ENCODE measurements at regions not wholly inside any gene's neighbourhood (a gene's known extent, or its start where the extent isn't known, plus 50 kb on each side); places are given as distances from the start of the nearest gene placed in this dataset.

GRCh38 chr3:14590569-14590968, 50.4 kb upstream of the GRIP2 start:
- TF ChIP-seq CTCF (IDR thresholded peaks at IDR 0.05; ENCODE audit: low read depth, low read length), result no peak

GRCh38 chr3:14592390-14592789, 52.2 kb upstream of the GRIP2 start:
- H3K4me3 ChIP-seq (replicated peaks in 1 of 2; ENCODE audit: low read depth in 2 of 2, low read length in 2 of 2), result no peak overlapping the region
- DNase-seq (ENCODE audit: low read depth in 2 of 2), result no peak
- no peak for TF ChIP-seq CTCF (IDR thresholded peaks at IDR 0.05; ENCODE audit: low read depth, low read length)

More at GRCh38 chr3:14590569-14590968, 50.4 kb upstream of the GRIP2 start:
- H3K4me3 ChIP-seq (replicated peaks in 1 of 2; ENCODE audit: low read depth in 2 of 2, low read length in 2 of 2), result no peak overlapping the region
- no peak for DNase-seq (ENCODE audit: low read depth in 2 of 2)

- no peak for DNase-seq (ENCODE audit: low read depth in 2 of 2)
- TF ChIP-seq CTCF (IDR thresholded peaks at IDR 0.05; ENCODE audit: low read depth, low read length), result no peak
- no peak overlapping the region for H3K4me3 ChIP-seq (replicated peaks in 1 of 2; ENCODE audit: low read depth in 2 of 2, low read length in 2 of 2)
Observed at GRCh38 chr3:14592836-14593235, 52.7 kb upstream of the GRIP2 start.

GRCh38 chr3:14594234-14594633, 54.1 kb upstream of the GRIP2 start:
- no peak overlapping the region for H3K4me3 ChIP-seq (replicated peaks in 1 of 2; ENCODE audit: low read depth in 2 of 2, low read length in 2 of 2)
- TF ChIP-seq CTCF (IDR thresholded peaks at IDR 0.05; ENCODE audit: low read depth, low read length), result no peak
- no peak for DNase-seq (ENCODE audit: low read depth in 2 of 2)

- no peak for TF ChIP-seq CTCF (IDR thresholded peaks at IDR 0.05; ENCODE audit: low read depth, low read length)
- no peak overlapping the region for H3K4me3 ChIP-seq (replicated peaks in 1 of 2; ENCODE audit: low read depth in 2 of 2, low read length in 2 of 2)
- DNase-seq (ENCODE audit: low read depth in 2 of 2), result no peak
Observed at GRCh38 chr3:14595561-14595960, 55.4 kb upstream of the GRIP2 start.

GRCh38 chr3:14597266-14597665, 54.3 kb upstream of the CCDC174 start:
- TF ChIP-seq CTCF (IDR thresholded peaks at IDR 0.05; ENCODE audit: low read depth, low read length), result no peak
- no peak overlapping the region for H3K4me3 ChIP-seq (replicated peaks in 1 of 2; ENCODE audit: low read depth in 2 of 2, low read length in 2 of 2)
- no peak for DNase-seq (ENCODE audit: low read depth in 2 of 2)

- DNase-seq (ENCODE audit: low read depth in 2 of 2), result peak; percentile 48 to 50
- no peak for TF ChIP-seq CTCF (IDR thresholded peaks at IDR 0.05; ENCODE audit: low read depth, low read length)
- H3K4me3 ChIP-seq (replicated peaks in 1 of 2; ENCODE audit: low read depth in 2 of 2, low read length in 2 of 2), result no peak overlapping the region
Observed at GRCh38 chr3:14598143-14598569, 53.4 kb upstream of the CCDC174 start.
